ENCODE measurements at regions not wholly inside any gene's neighbourhood (a gene's known extent, or its start where the extent isn't known, plus 50 kb on each side); places are given as distances from the start of the nearest gene placed in this dataset.

GRCh38 chr1:192914696-192915095 lies 105.9 kb downstream of the RGS2 start:
- TF ChIP-seq, protein P1, sequence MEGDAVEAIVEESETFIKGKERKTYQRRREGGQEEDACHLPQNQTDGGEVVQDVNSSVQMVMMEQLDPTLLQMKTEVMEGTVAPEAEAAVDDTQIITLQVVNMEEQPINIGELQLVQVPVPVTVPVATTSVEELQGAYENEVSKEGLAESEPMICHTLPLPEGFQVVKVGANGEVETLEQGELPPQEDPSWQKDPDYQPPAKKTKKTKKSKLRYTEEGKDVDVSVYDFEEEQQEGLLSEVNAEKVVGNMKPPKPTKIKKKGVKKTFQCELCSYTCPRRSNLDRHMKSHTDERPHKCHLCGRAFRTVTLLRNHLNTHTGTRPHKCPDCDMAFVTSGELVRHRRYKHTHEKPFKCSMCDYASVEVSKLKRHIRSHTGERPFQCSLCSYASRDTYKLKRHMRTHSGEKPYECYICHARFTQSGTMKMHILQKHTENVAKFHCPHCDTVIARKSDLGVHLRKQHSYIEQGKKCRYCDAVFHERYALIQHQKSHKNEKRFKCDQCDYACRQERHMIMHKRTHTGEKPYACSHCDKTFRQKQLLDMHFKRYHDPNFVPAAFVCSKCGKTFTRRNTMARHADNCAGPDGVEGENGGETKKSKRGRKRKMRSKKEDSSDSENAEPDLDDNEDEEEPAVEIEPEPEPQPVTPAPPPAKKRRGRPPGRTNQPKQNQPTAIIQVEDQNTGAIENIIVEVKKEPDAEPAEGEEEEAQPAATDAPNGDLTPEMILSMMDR (IDR thresholded peaks at IDR 0.05 in 4 of 5, conservative IDR thresholded peaks at IDR 0.05 in 1 of 5) = no peak
- no peak for TF ChIP-seq POLR2A (IDR thresholded peaks at IDR 0.05)
